ENCODE measurements at regions not wholly inside any gene's neighbourhood (a gene's known extent, or its start where the extent isn't known, plus 50 kb on each side); places are given as distances from the start of the nearest gene placed in this dataset.

DNA sequence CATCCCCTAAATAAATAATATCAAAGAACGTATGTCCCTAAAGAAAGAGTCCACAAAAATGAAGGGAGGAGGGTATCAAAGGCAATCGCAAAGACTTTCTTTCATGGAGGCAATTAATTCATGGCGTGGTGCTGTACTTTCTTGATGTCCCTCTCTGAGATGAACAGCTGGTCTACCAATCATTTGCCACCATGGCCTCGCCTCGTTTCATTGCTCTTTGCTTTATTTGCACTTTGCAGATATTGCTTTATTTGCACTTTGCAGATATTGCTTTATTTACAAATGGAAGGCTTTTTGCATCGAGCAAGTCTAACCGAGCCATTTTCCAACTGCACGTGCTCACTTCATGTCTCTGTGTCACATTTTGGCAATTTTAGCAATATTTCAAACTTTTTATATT, 104.0 kb upstream of the PTCH1 start:
- Histone ChIP-seq H3K36me3 (no peaks in the 10 kb centered on the region), H3K27me3 (no peaks in the 10 kb centered on the region), H3K4me3 (no peak overlapping the region), H3K9me3 (no peaks in the 10 kb centered on the region), H3K4me1 (peaks cover 0 to 6% (median 0%) of the 10 kb centered on the region in 4 donors), H3K27ac (replicated peaks in 1 of 4) (no peak overlapping the region)
- 90% methylated on average over 8 of the region's 8 CpGs for WGBS
- TF ChIP-seq POLR2AphosphoS5 (IDR thresholded peaks at IDR 0.05) (no peak), EP300 (IDR thresholded peaks at IDR 0.05) (no peak), POLR2A (IDR thresholded peaks at IDR 0.05; ENCODE audit: low read depth) (no peak)
- TF ChIP-seq, protein P1, sequence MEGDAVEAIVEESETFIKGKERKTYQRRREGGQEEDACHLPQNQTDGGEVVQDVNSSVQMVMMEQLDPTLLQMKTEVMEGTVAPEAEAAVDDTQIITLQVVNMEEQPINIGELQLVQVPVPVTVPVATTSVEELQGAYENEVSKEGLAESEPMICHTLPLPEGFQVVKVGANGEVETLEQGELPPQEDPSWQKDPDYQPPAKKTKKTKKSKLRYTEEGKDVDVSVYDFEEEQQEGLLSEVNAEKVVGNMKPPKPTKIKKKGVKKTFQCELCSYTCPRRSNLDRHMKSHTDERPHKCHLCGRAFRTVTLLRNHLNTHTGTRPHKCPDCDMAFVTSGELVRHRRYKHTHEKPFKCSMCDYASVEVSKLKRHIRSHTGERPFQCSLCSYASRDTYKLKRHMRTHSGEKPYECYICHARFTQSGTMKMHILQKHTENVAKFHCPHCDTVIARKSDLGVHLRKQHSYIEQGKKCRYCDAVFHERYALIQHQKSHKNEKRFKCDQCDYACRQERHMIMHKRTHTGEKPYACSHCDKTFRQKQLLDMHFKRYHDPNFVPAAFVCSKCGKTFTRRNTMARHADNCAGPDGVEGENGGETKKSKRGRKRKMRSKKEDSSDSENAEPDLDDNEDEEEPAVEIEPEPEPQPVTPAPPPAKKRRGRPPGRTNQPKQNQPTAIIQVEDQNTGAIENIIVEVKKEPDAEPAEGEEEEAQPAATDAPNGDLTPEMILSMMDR (IDR thresholded peaks at IDR 0.05): no peak
- intact Hi-C loops (cut with DNase I): no loop called here
- DNase-seq (ENCODE audit: extremely low spot score): no peak

DNA sequence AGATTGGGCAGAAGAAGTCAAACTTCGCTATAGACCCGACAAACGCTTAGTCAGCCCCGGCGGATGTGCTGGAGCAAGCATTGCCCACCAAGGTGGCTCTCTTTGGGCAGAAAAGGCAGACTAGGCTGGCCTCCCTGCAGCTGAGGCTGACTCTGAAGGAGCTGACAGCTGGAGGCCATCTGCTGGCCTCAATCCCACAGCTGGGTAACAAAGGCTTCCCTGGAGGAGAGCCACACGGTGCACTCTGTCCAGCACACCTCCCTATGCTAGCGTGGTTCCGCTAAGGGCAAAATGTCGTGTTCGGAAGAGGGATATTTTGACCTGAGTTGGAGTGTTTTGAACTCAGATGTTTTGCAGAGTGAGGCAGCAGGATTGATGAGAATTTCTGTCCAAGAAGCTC, 103.5 kb upstream of the PTCH1 start:
- no peaks in the 10 kb centered on the region for H3K36me3 ChIP-seq
- H3K27me3 ChIP-seq: no peaks in the 10 kb centered on the region
- TF ChIP-seq POLR2AphosphoS5 (IDR thresholded peaks at IDR 0.05) (no peak), EP300 (IDR thresholded peaks at IDR 0.05) (no peak), POLR2A (IDR thresholded peaks at IDR 0.05; ENCODE audit: low read depth) (no peak)
- TF ChIP-seq, protein P1 (IDR thresholded peaks at IDR 0.05): no peak
- no peaks in the 10 kb centered on the region for H3K9me3 ChIP-seq
- intact Hi-C loops (cut with DNase I): no loop called here
- no peak for DNase-seq (ENCODE audit: extremely low spot score)
- no peak overlapping the region for H3K27ac ChIP-seq (replicated peaks in 1 of 4)
- H3K4me1 ChIP-seq: peaks cover 0 to 3% (median 0%) of the 10 kb centered on the region in 4 donors
- 72% methylated on average over 10 of the region's 10 CpGs for WGBS
- no peak overlapping the region for H3K4me3 ChIP-seq

DNA sequence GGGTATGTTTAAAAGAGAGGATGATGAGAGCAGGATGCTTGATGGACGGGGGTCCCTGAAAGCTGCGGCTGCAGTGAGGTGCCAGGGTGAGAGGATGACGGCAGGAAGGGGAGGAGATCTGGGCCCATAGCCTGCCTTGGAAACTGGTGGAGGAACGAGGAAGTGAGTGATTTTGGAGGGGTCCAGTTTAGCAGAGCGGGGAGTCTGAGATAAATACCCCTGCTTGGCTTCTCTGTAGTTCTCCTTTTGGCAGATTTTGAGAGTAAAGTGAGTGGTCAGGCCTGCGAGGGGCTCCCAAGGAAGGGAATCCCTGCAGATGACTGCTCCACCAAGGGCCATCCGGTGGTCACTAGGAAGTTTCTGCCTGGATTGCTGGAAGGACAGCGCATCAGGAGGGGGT, 98.5 kb upstream of the PTCH1 start:
- 77% methylated on average over 8 of the region's 8 CpGs for WGBS
- H3K27ac ChIP-seq (replicated peaks in 1 of 4): no peak overlapping the region
- H3K27me3 ChIP-seq: no peaks in the 10 kb centered on the region
- peaks cover 0 to 8% (median 3%) of the 10 kb centered on the region in 4 donors for H3K9me3 ChIP-seq
- H3K36me3 ChIP-seq: no peaks in the 10 kb centered on the region
- H3K4me3 ChIP-seq: no peak overlapping the region
- DNase-seq (ENCODE audit: extremely low spot score): no peak
- TF ChIP-seq, protein P1 (IDR thresholded peaks at IDR 0.05): no peak
- TF ChIP-seq EP300 (IDR thresholded peaks at IDR 0.05) (no peak), POLR2A (IDR thresholded peaks at IDR 0.05; ENCODE audit: low read depth) (no peak), POLR2AphosphoS5 (IDR thresholded peaks at IDR 0.05) (no peak)
- intact Hi-C loops (cut with DNase I): no loop called here
- H3K4me1 ChIP-seq: no peaks in the 10 kb centered on the region

DNA sequence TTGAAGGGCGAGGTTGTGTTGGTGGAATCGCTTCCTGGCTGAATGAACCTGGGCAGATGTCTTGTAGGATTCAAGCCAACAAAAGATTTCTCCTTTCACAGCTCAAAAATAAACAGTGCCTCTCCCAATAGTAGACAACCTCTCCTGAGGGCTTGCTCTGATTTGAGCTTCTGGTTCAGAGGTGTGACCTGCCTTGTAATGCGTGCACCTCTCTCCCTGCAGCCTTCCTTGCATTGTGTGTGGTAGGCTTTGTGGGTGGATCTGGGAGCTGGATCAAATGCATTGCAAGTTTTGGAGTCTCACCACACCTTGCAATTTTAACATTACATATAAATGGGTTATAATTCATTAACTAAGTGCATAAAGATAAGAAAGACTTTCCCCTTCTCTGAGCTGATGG, 96.9 kb upstream of the PTCH1 start:
- TF ChIP-seq, protein P1 (IDR thresholded peaks at IDR 0.05): no peak
- no peak for TF ChIP-seq POLR2AphosphoS5 (IDR thresholded peaks at IDR 0.05)
- no peak for TF ChIP-seq EP300 (IDR thresholded peaks at IDR 0.05)
- Histone ChIP-seq H3K9me3 (peaks cover 0 to 8% (median 3%) of the 10 kb centered on the region in 4 donors), H3K27me3 (no peaks in the 10 kb centered on the region), H3K4me1 (no peaks in the 10 kb centered on the region), H3K4me3 (no peak overlapping the region), H3K27ac (replicated peaks in 1 of 4) (no peak overlapping the region), H3K36me3 (no peaks in the 10 kb centered on the region)
- WGBS: 95% methylated on average over 3 of the region's 3 CpGs
- intact Hi-C loops (cut with DNase I): no loop called here
- DNase-seq (ENCODE audit: extremely low spot score): no peak

DNA sequence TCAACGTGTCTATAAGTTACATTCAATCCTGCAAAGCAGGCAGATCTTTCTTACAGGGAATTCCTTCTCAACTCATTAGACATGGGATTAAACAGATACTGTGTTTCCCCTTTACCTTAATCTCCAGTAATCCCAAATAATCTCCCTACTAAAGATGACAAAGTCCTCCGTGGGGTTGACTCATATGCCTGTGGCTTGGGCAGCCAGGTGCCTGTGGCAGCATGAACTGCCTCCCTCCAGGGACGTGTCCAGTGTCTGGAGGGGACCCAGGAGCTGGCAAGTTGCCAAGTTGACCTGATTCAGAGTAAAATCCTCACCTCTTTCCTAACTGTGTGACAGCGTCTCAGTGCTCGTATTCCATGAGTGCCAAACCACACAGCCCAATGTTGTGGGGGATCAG, 94.6 kb upstream of the PTCH1 start:
- no peaks in the 10 kb centered on the region for H3K36me3 ChIP-seq
- intact Hi-C loops (cut with DNase I): no loop called here
- no peak overlapping the region for H3K27ac ChIP-seq (replicated peaks in 1 of 4)
- no peaks in the 10 kb centered on the region for H3K4me1 ChIP-seq
- TF ChIP-seq POLR2A (IDR thresholded peaks at IDR 0.05; ENCODE audit: low read depth) (no peak), EP300 (IDR thresholded peaks at IDR 0.05) (no peak)
- TF ChIP-seq, protein P1 (IDR thresholded peaks at IDR 0.05): no peak
- DNase-seq (ENCODE audit: extremely low spot score): no peak
- H3K4me3 ChIP-seq: no peak overlapping the region
- H3K27me3 ChIP-seq: no peaks in the 10 kb centered on the region
- H3K9me3 ChIP-seq: peaks cover 0 to 8% (median 3%) of the 10 kb centered on the region in 4 donors
- WGBS: 78% methylated on average over 5 of the region's 5 CpGs
